ENCODE measurements at regions not wholly inside any gene's neighbourhood (a gene's known extent, or its start where the extent isn't known, plus 50 kb on each side); places are given as distances from the start of the nearest gene placed in this dataset.

GRCh38 chr2:201538025-201538424 lies 86.5 kb downstream of the STRADB start (continued):
- TF ChIP-seq NONO (IDR thresholded peaks at IDR 0.05): no peak
- no peak for TF ChIP-seq NONO (CRISPR knock-in tag; conservative IDR thresholded peaks at IDR 0.05)
- no peak for TF ChIP-seq BORCS8-MEF2B (CRISPR knock-in tag; IDR thresholded peaks at IDR 0.05)

DNA sequence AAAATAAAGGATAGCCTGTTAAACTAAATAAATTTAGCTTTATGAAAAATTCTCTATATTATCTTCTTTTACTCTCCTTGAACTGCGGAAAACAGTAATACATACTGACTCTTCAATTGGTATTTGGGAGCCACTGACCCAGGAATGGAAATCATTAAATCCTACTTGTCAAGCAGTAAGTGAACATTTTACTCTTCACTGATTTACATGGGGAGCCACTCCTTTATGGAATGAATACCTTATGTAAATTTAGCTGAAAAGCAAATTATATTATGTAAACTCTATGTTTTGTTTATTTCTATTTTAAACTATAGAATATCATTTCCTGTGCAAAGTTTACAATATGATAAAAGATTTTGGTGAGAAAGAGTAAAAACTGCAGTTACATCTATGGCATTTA lies 85.2 kb downstream of the STRADB start:
- BruUV-seq (replicated peaks): no TSS peak
- FAIRE-seq: no peak

More for the DNA sequence above, 85.2 kb downstream of the STRADB start:
- intact Hi-C loops (cut with micrococcal nuclease; ENCODE audit: unreplicated experiment) (no loop called here), in situ Hi-C loops (cut with HindIII; ENCODE audit: extremely low pct_ligation_motif_present, low pct_unique_long_range_greater_than_20kb) (no loop called here)
- Histone ChIP-seq H2AFZ (ENCODE audit: low read length) (no peak overlapping the region), H3K4me1 (ENCODE audit: insufficient read depth, low read length) (no peaks in the 10 kb centered on the region), H3K36me3 (replicated peaks in 1 of 2; ENCODE audit: control insufficient read depth in 1 of 2, insufficient read depth in 2 of 2, low read length in 2 of 2) (no peaks in the 10 kb centered on the region), H3K27ac (ENCODE audit: extremely low read length, insufficient read depth, low read length) (no peak overlapping the region), H3K9ac (ENCODE audit: insufficient read depth, low read depth, low read length) (no peak overlapping the region), H3K9me3 (ENCODE audit: low read length) (no peaks in the 10 kb centered on the region), H3K4me3 (replicated peaks in 1 of 3; ENCODE audit: insufficient read depth in 1 of 3, low read depth in 2 of 3, low read length in 3 of 3) (no peak overlapping the region), H3K4me2 (ENCODE audit: low read depth, low read length) (no peak overlapping the region), H3K27me3 (ENCODE audit: control insufficient read depth in 1 of 2, insufficient read depth in 2 of 2, low read length in 2 of 2) (no peaks in the 10 kb centered on the region; a peak in 1 of 5 replicates), H3K79me2 (ENCODE audit: insufficient read depth, low read length) (no peaks in the 10 kb centered on the region), H4K20me1 (ENCODE audit: insufficient read depth, low read length) (no peaks in the 10 kb centered on the region)
- CTCF ChIA-PET (ENCODE audit: low intra/inter-chr PET ratio, low total read pairs): no interaction called here
- ATAC-seq: no peak
- no peak for TF ChIP-seq ZSCAN30 (CRISPR knock-in tag; IDR thresholded peaks at IDR 0.05)
- no peak for TF ChIP-seq KMT2B (CRISPR knock-in tag; IDR thresholded peaks at IDR 0.05)
- no peak for TF ChIP-seq MATR3 (CRISPR knock-in tag; IDR thresholded peaks at IDR 0.05)
- no peak for TF ChIP-seq RELA (CRISPR knock-in tag; IDR thresholded peaks at IDR 0.05)
- no peak for TF ChIP-seq UBTF (CRISPR knock-in tag; IDR thresholded peaks at IDR 0.05)
- TF ChIP-seq ZNF124 (CRISPR knock-in tag; IDR thresholded peaks at IDR 0.05): no peak
- no peak for TF ChIP-seq ZNF260 (CRISPR knock-in tag; IDR thresholded peaks at IDR 0.05; ENCODE audit: borderline replicate concordance, low read depth)
- TF ChIP-seq, protein P1, sequence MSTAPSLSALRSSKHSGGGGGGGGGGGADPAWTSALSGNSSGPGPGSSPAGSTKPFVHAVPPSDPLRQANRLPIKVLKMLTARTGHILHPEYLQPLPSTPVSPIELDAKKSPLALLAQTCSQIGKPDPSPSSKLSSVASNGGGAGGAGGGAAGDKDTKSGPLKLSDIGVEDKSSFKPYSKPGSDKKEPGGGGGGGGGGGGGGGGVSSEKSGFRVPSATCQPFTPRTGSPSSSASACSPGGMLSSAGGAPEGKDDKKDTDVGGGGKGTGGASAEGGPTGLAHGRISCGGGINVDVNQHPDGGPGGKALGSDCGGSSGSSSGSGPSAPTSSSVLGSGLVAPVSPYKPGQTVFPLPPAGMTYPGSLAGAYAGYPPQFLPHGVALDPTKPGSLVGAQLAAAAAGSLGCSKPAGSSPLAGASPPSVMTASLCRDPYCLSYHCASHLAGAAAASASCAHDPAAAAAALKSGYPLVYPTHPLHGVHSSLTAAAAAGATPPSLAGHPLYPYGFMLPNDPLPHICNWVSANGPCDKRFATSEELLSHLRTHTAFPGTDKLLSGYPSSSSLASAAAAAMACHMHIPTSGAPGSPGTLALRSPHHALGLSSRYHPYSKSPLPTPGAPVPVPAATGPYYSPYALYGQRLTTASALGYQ (CRISPR knock-in tag; IDR thresholded peaks at IDR 0.05): no peak
- no peak for TF ChIP-seq SOX6 (IDR thresholded peaks at IDR 0.05)
- TF ChIP-seq SOX6 (CRISPR knock-in tag; IDR thresholded peaks at IDR 0.05): no peak
- TF ChIP-seq SP5 (CRISPR knock-in tag; IDR thresholded peaks at IDR 0.05; ENCODE audit: borderline replicate concordance, low read depth): no peak
- TF ChIP-seq ZNF17 (CRISPR knock-in tag; IDR thresholded peaks at IDR 0.05): no peak
- TF ChIP-seq ZC3H13 (CRISPR knock-in tag; IDR thresholded peaks at IDR 0.05): no peak
- TF ChIP-seq ISX (CRISPR knock-in tag; conservative IDR thresholded peaks at IDR 0.05): no peak
- TF ChIP-seq HOXA7 (CRISPR knock-in tag; IDR thresholded peaks at IDR 0.05): no peak
- DNase-seq (ENCODE audit: low spot score): no peak
- 88% methylated on average over 1 of the region's 1 CpG for WGBS (ENCODE audit: low lambda C conversion rate)
- POLR2A ChIA-PET: no interaction called here

All from HepG2 (cell line).